Mesothelial cell of epicardium (in vitro differentiated cells): ENCODE measurements at regions not wholly inside any gene's neighbourhood (a gene's known extent, or its start where the extent isn't known, plus 50 kb on each side); places are given as distances from the start of the nearest gene placed in this dataset.

Source experiments
- DNase-seq, 2 experiments: peaks; one replicate each; pipeline ENCODE4 v3.0.0; 2021; ENCODE audit warnings: low spot score in 2 of 2; ENCODE audit not compliant: unreplicated experiment in 2 of 2
- H3K27ac Mint-ChIP-seq: 2 replicates; pipeline ENCODE4 v1.8.0; 2021; ENCODE audit warnings: mixed read lengths
- H3K27me3 Mint-ChIP-seq: 2 replicates; pipeline ENCODE4 v1.8.0; 2021; ENCODE audit warnings: low read depth, mixed read lengths
- H3K36me3 Mint-ChIP-seq: 2 replicates; pipeline ENCODE4 v1.8.0; 2021; ENCODE audit warnings: mixed read lengths
- H3K4me1 Mint-ChIP-seq: 2 replicates; pipeline ENCODE4 v1.8.0; 2021; ENCODE audit warnings: mixed read lengths
- H3K4me3 Mint-ChIP-seq: 2 replicates; pipeline ENCODE4 v1.8.0; 2021; ENCODE audit warnings: mild to moderate bottlenecking, moderate library complexity, mixed read lengths
- H3K9me3 Mint-ChIP-seq: 2 replicates; pipeline ENCODE4 v1.8.0; 2021; ENCODE audit warnings: mixed read lengths
- CTCF ChIP-seq: fragments of 200-600 bp; sonication (generic); IDR thresholded peaks from one replicate; pipeline ENCODE4 v1.5.0; 2021; ENCODE audit warnings: antibody characterized with exemption; ENCODE audit not compliant: unreplicated experiment

GRCh38 chr7:156090988-156091387 lies 278.7 kb upstream of the SHH start:
- TF ChIP-seq CTCF: no peak
- Mint-ChIP-seq H3K9me3 (no peaks in the 10 kb centered on the region), H3K4me1 (no peaks in the 10 kb centered on the region), H3K27me3 (peaks cover 7% of the 10 kb centered on the region), H3K27ac (no peak overlapping the region), H3K4me3 (no peak overlapping the region), H3K36me3 (no peaks in the 10 kb centered on the region)
- DNase-seq: no peak

GRCh38 chr7:156089222-156089621 lies 277.0 kb upstream of the SHH start:
- no peaks in the 10 kb centered on the region for H3K4me1 Mint-ChIP-seq

GRCh38 chr7:156088115-156088514 lies 275.9 kb upstream of the SHH start:
- no peak for DNase-seq
- Mint-ChIP-seq H3K9me3 (no peaks in the 10 kb centered on the region), H3K36me3 (no peaks in the 10 kb centered on the region), H3K27me3 (peaks cover 7% of the 10 kb centered on the region), H3K27ac (no peak overlapping the region), H3K4me1 (no peaks in the 10 kb centered on the region), H3K4me3 (no peak overlapping the region)
- TF ChIP-seq CTCF: no peak

More at GRCh38 chr7:156089222-156089621, 277.0 kb upstream of the SHH start:
- no peak overlapping the region for H3K27ac Mint-ChIP-seq
- no peaks in the 10 kb centered on the region for H3K9me3 Mint-ChIP-seq
- H3K4me3 Mint-ChIP-seq: no peak overlapping the region
- no peaks in the 10 kb centered on the region for H3K36me3 Mint-ChIP-seq
- no peak for TF ChIP-seq CTCF
- peaks cover 7% of the 10 kb centered on the region for H3K27me3 Mint-ChIP-seq
- no peak for DNase-seq

- Mint-ChIP-seq H3K9me3 (no peaks in the 10 kb centered on the region), H3K27me3 (peaks cover 17% of the 10 kb centered on the region), H3K4me3 (no peak overlapping the region), H3K36me3 (no peaks in the 10 kb centered on the region), H3K4me1 (no peaks in the 10 kb centered on the region), H3K27ac (no peak overlapping the region)
- no peak for DNase-seq
- TF ChIP-seq CTCF: no peak
Observed at GRCh38 chr7:156082048-156083040, 270.1 kb upstream of the SHH start.

- Mint-ChIP-seq H3K27me3 (peaks cover 22% of the 10 kb centered on the region), H3K36me3 (no peaks in the 10 kb centered on the region), H3K9me3 (no peaks in the 10 kb centered on the region), H3K4me1 (no peaks in the 10 kb centered on the region), H3K27ac (no peak overlapping the region), H3K4me3 (no peak overlapping the region)
- TF ChIP-seq CTCF: no peak
- DNase-seq: no peak
Observed at GRCh38 chr7:156080596-156080995, 268.3 kb upstream of the SHH start.
